ENCODE measurements at regions not wholly inside any gene's neighbourhood (a gene's known extent, or its start where the extent isn't known, plus 50 kb on each side); places are given as distances from the start of the nearest gene placed in this dataset.

- TF ChIP-seq CTCF (IDR thresholded peaks at IDR 0.05): no peak
- TF ChIP-seq ZFX (IDR thresholded peaks at IDR 0.05; ENCODE audit: borderline replicate concordance): no peak
Measured at GRCh38 chr1:233738850-233739249, 124.9 kb downstream of the KCNK1 start.

All from 22Rv1 (cell line).